ENCODE measurements at regions not wholly inside any gene's neighbourhood (a gene's known extent, or its start where the extent isn't known, plus 50 kb on each side); places are given as distances from the start of the nearest gene placed in this dataset.

DNA sequence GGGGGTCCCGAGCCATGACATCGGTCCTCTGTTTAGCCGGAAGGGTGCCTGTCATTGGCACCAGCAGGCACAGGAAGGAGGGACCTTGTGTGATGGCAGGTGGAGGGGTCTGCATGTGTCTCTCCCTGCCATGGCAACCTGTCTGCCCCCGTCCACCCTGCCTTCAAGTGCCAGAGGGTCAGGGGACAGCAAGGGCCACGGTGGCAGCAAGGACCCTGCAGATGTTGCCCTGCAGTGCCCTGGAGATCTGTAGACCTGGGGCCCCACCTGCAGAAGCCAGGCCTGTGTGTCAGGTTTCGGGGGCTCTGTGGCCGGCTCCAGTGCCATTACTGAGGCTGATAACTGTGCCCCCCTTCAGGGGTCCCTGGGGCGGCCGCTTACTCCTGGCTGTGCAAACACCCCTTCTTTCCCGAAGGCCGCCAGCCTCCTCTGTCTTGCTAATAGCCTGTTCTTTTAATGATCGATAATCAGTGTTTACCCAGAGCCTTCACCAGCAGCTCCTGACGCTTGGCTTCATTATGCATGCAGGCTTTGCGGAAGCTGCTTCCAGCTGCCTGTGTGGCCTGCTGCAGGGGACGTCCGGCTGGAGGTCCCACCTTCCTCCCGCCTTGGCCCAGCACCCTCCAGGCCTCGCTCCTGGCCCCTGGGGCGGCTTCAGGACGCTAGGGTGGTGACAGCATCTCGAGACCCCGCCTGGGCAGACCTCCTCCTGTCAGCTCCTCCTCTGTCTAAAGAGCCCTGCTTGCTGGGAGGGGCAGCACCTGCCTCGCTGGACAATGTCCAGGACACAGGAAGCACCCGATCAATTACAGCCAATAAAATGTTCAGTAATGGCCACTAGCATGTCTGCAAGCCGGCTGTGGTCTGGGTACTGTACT, 153.0 kb downstream of the KIF26A start:
- no peak for DNase-seq

DNA sequence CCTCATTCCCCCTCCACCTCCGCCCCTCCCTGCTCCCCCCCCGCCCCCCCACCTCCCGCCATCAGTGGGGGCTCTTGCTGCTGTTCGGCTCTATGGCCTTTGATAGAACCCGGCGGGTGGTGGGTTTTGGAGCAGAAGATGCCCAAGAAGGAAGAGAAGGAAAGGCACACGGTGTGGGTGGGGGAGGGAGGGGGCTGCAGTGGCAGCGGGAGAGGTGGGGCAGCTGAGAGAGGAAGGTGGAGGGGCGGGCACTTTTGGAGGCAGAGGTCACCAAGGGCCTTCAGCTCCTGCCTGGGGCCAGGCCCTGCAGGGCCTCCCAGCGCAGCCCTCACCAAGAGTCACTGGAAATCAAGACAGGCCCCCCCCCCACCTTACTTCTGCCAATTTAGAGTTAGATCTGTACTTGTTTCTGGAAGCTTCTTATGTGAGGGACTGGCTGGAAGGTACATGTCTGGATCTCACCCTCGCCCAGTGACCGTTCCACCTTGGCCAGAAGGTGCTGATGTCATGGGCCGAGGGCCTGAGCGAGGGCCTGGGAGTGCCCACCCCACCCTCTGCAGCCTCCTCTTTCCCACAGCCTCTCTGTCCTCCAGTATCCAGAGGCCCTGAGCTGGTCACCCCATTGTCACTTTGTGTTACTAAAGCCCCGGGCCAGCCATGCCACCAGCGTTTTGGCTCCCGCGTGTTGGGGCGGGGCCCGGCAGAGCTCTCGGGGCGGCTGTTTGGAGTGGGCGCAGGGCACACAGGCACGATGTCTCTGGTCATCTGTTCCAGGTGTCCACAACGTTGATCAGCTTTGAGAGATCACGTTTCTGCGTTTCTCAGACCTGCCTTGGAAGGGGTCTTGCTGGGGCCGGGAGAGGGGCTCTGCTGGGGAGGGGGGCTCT, 153.9 kb downstream of the KIF26A start:
- no peak for DNase-seq

DNA sequence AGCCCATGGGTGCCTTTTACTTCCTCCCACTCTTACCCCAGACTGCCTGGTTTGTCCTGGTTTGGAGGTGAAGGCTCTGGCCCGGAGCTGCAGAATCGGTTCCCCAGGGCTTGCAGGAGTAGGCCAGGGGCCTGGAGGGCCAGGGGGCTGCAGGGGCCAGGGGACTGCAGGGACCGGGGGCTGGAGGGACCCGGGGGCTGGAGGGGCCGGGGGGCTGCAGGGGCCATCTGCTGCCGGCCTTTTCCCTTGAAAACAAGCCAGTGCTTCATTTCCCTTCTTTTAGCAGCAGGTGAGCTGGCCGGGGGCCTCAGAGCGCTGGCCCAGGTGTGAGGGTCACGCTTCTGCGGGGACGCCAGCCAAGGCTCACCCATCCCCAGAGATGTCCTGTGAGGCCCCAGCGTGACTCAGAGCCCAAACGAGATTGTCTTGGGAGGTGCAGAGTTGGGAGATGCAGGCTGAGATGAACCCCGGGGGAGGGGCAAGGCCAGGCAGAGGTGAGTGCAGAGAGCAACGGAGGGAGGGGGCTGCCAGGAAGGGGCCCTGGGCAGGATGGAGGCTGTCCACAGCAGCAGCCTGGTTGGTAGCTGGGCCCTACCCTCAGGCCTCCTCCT, 154.9 kb downstream of the KIF26A start:
- no peak for DNase-seq

DNA sequence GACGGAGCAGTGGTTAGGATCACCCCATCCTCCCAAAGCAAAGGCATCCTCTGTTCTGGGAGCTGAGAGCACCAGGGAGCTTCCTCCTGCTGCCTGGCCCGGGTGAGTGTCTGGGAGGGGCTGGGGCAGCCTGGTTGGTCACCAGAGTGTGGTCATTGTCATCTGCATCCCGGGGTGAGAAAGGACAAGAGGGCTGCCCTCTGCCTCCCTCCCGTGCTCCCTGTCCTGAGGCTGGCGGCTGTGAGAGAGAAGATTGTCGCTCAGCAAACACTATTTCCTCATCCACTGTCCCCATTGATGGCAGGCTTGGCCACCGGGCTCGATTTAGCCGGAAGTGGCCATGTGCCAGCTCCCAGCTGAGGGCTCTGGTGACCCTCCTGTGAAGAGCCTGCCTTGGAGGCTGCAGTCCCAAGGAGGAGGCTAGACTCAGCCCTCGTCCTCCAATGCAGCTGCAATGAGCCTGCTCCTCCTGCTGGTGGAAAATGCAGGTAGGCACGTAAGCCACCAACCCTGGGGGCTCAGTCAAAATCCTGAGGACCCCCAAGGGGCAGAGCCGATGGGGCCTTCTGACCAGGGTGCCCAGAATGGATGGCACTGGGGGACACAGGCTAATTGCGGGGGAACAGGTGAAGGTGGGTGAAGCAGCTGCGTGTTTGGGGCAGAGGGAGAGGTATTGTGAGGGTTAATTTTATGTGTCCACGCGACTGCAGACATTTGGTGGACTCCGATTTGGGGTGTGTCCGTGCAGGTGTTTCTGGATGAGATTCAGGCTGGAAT, 155.7 kb downstream of the KIF26A start:
- DNase-seq, result no peak

DNA sequence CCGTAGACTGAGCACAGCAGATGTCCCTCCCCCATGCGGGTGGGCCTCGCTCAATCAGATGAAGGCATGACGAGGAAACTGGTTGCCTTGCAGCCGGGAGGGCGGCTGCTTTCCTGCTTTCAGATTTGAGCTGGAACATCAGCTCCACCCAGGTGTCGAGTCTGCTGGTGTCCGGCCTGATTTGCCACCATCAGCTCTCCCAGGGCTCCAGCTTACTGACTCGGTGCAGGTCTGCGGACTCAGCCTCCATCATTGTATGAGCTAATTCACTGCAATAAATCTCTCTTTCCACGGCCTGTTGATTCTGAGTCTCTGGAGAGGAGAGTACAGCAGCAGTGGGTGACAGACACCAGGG, 156.2 kb downstream of the KIF26A start:
- DNase-seq, result no peak

DNA sequence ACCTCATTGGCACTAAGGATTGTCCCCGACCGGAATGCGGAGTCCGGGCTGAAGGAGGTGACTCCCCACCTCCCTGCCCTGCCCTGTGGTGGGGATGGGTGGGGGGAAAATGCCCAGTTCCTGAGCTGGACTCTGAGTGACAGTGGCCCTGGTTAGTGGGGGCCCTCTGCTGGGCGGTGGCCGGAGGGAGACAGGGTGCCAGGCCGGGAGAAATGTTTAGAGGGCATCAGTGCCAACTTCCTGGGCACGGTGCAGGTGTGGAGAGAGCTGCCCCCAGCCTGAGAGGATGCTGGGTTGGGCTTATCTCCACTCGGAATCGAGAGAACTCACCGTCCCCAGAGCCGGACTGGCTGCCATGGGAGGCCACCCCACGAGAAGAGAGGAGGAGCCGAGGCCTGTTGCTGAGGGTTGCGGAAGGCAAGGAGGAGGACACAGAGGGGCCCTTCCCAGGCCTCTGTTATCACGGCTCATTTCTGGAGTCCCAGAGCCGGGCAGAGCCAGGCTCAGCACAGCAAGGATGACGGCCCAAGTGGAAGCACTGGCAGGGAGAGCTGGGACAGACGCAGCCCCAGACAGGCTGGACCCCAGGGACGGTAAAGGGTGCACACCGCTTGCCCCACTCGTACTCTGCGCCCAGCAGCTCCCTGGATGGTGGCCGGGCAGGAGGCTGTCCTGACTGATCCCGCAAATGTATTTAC, 156.7 kb downstream of the KIF26A start:
- no peak for DNase-seq

DNA sequence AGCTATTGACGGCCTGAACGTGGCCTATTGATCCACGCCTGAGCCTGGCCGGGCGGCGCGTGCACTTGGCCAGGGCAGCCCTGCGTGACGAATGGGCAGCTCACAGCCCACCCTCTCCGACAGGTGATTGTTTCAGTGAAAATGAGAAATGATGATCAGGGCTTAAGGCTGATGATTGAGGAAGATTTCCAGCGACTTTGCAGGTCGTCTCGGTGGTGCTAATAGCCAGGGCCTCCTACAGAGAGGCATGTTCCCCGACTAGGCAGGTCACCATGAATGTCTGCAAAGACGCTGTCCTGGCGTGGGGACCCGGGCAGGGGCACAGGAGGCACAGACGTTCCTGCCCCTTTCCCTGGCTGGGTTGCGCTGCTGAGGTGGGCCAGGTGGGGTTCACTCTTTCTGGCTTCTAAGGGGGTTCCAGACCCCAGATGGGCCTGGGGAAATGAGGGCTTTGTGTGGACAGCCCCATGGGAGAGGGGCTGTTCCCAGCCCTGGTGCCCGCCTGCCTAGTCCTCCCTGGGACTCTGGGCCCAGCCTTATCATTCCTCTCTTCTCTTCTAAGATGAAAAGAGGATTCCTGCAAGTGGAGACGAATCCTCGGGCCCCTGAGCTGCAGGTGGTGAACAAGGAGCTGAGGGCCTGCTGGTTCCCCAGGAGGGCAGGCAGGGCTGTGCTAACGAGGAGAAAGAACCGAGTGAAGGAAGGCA, 157.4 kb downstream of the KIF26A start:
- DNase-seq, result no peak

DNA sequence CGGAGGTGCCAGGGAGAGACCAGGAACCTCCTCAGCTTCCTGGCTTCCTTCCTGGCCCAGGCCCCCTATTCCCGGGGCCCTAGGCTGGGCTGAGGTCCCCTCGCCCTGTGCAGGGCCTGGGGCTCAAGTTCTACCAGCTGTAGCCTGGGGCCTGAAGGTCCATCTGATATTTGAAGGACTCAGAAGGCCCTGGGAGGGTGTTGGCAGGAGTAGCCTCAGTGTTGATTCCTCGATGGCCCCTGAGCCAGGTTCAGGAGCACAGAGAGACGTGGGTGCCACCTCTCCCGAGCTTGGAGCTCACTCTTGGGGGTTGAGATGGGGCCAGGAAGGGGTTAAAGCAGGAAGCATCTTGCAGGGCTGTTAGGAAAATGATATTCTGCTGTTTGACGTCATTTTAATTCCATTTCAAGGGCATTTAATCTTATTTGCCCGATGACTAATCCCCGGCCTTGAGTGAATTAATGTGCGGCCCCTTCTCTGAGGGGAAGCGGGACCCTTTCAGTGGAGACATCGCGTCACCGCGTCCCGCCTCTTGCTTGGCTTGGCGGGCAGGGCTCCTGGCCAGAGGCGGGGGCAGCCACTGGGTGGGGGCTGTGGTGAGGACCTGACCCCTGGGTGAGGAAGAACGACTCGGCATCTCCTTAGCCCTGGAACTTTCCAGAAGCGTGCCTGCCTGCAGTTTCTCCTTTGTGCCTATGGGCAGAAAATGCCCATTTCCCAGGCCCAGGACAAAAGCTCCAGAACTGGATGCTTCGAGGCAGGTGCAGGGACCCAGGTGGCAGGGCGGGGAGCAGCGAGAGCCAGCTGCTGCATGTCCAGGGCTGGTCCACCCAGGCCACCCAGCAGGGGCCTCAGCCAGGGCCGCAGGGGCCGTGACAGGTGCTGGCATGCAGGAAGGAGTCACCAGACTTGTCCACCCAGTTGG, 158.3 kb downstream of the KIF26A start:
- no peak for DNase-seq

DNA sequence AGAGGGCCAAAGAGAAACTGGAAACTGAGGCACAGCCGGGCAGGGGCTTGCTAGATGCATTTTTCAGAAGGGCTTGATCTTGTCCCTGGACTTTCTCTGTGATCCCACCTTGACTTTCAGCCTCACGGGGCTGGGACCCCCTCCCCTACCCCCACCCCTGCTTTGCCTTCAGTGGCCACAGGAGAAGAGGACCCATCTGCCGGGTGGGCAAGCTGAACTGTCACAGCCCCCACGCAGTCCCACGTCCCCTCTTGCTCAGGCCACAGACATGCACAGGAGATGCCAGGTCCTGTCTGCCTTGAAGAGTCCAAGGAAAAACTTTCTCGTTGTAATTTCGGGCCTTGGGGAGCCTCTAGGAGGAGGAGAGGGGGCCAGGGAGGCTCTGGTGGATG, 158.9 kb downstream of the KIF26A start:
- DNase-seq, result no peak

DNA sequence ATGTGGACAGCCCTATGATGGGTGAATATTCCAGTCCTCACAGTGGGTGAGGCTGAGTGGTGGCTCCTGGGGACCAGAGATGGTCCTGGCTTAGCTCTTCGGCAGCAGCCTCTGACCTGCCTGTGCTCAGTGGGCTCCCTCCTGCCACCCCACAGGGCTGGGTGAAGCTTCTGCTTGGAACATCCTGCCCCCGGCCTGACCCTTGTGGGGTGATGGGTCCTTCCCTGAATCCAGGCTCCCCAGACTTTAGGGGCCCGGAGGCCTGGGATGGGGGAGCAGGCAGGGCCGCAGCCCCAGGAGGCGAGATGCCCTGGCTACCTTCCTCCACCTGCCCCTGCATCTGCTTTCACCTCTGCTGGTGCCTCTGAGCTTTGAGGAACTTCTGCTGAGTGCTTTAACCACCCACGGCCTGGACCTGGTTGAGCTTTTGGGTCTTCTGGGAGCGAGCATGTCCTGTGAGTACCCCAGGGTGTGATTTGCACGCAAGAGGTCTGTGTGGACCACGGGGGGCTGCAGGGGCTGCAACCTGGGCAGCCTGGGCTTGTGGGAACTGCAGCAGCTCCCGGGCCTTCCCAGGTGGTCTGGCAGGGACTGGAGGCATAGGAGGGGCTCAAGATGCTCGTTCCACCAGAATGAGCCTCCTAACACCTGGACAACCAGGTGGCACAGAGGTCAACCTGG, 159.5 kb downstream of the KIF26A start:
- no peak for DNase-seq

DNA sequence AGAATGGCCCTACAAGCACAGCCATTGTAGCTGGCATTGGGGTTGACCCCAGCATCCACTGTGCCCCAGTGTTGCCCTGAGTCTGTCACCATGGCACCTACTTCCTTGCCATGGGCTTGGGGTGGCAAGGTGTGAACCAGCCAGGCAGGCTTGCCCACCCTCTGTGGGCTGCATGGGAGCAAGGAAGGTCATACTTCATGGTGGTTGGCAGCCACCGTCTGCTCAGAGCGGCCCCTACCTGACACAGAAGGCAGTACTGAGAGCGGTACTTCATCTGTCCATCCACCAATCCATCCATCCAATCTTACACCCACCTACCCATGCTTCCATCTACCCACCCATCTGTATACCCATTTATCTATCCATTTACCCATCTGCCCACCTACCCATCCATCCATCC, 160.1 kb downstream of the KIF26A start:
- DNase-seq, result no peak

DNA sequence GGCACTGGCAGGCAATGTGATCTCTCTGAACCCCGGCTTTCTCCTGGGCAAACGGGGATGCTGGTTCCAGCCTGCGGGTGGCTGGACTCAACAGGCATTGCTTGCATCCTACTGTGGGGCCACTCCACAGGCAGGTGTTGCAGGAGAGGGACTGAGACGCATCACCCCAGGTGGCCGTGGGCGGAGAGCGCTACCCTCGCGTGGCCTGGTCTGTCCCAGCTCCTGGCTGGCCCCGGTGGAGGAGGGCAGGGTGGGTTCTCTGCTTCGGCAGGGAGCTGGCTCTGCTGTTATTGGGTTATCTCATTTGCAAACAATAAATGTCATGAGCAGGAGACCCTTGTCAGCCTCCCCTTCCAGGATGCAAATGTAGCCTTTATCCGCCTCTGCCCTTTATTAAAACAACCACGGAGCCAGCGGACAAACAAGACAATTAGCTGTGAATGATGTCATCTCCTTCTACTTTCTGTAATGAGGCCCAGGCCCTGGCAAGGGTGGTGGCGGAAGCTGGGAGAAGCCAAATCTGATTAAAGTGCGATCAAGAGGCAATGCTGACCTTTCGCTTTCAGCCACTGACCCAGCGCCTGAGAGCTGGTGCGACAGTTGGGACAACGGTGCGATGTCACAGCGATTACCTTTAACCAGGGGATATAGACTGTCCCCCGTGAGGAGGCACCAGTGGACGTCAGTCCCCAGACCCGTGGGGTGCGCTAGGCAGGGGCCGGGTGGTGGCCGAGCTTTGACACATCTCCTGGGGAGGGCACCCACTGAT, 161.8 kb downstream of the KIF26A start:
- DNase-seq, result no peak

DNA sequence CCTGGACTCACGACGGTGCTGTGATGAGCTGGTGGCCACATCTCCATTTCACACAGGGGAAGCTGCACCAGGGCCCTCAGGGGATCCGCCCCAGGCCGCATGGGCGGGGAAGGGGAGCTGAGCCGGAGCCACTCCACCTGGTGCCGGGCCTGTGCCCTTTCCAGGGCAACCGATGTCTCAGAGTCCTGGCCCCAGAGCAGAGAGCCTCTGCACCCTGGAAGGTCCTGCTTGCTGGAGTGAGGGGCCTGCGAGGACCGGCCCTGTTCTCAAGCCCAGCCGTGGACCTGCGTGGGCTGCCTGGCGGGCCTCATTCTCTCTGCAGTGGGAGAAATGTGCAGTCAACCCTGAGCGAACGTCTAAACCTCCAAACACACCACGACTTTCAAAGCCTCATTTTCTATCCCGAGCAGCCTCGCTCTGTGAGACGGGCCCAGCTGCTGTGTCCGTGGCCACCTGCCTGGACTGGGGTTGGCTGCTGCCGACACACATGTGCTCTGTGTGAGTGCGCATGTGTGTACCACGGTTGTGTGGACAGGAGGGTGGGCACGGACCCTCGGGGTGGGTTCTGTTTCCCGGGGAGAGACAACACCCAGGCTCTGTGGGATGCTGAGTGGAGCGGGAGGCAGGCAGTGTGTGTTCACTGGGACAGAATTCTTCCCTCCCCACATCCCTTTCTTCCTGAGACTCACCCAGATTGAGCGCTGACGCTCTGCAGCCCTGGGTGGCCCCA, 163.5 kb downstream of the KIF26A start:
- no peak for DNase-seq

DNA sequence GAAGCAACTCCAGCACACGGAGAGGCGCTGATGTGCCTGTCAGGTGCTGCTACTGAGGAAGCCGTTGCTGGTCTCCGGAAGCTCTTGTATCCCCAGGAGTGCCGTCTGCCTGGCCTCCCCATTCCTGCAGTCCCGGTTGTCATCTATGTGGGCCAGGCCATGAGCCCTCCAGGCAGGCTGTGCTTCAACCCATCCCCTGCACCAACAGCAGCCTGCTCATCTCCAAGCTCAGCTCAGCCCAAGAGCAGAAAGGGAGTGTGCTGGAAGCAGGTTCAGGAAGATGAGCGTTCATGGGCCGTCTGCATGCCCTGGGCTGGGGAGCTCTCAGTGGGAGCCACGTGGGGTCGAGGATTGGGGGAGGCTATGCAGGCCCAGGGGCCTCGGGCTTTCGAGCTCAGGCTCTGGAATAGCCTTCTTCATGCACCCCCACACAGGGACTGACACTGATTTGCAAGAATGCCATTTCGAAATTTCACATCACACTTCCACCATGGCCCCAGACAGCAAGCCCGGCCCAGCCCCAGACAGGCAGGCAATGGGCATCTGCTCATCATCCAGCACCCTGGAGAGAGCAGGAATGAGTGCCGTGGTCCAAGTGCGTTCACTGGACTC, 164.5 kb downstream of the KIF26A start:
- DNase-seq, result no peak

DNA sequence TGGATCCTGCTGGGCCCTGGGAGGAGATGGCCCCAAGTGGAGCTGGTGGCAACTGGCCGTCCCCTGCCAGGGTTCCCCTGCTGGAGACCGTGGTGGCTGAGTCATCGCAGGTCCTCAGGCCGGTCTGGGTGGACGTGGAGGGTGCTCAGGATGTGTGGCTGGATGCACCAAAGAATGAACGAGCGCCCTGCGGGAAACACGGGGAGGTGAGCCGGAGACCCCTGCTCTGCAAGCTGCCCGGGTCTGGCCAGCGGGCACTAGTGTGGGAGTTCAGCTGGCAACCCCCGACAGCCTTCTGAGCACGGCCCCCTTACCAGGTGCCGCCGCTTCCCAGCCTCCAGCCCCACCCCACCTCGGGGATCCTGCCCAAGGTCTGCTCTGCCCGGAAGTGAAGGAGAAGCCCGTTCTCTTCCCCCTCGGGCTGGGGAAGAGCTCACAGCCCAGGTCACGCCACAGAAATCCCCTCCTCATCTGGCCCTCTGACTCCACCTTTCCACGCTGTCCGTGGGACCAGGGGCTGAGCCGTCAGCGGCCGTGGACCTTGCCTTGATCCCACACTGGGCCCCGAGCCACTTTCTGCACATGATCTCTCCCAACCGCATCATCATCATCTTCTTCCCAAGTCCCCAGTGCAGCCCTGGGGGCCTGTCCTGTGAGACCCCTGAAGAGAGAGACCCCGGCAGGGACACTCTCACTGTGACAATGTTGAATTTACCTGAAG, 165.5 kb downstream of the KIF26A start:
- no peak for DNase-seq

DNA sequence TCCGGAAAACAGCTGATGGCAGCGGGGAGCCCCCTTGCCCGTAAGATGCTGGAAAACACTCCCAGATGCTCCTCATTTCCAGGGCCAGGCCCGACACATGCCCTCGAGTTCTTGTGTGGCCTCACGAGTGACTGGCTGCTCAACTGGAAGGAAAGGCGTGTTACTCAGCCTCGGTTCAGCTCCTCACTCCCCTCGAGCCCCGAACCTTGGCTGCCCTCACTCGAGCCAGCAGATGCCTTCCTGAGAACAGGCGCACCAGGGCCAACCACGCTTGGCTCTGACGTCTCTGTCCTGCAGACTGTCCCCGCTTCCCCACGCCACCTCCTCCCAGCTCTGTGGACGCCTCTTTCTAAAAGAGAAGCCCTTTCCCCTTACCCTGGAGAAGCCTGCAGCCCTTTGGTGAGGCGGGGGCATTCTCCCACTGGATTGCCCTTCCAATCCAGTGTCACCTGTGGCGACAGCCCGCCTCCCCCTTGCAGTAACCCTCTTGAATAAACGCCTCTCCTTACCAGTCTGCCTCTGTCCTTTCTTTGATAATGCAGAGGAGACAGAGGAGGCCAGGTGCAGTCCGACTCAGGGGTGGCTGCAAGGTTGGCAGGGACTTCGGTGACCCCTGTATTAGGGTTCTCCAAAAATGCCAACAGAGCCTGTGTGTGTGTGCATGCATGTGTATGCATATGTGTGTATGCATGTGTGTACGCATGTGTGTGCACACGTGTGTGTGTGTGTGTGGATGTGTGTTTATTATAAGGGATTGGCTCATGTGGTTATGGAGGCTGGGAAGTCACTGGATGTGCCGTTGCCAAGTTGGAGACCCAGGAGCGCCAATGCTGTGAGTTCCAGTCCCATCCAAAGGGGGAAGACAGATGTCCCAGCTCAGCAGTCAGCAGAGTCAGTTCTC, 166.3 kb downstream of the KIF26A start:
- no peak for DNase-seq

All from fibroblast of skin of back (primary cell).